Activated T-cell treated with anti-CD3 and anti-CD28 coated beads, Interleukin-2, amount 50 U/mL, for 1 hour (primary cell): ENCODE measurements at regions not wholly inside any gene's neighbourhood (a gene's known extent, or its start where the extent isn't known, plus 50 kb on each side); places are given as distances from the start of the nearest gene placed in this dataset.
"Not testable (repeated sequence)": the region's sequence is repeated elsewhere in the genome, so short reads cannot be mapped to it uniquely, and the experiment has no call there.

ENCODE experiments used
- DNase-seq: peaks from one replicate; pipeline ENCODE4 v3.0.0-alpha.2; 2020

DNA sequence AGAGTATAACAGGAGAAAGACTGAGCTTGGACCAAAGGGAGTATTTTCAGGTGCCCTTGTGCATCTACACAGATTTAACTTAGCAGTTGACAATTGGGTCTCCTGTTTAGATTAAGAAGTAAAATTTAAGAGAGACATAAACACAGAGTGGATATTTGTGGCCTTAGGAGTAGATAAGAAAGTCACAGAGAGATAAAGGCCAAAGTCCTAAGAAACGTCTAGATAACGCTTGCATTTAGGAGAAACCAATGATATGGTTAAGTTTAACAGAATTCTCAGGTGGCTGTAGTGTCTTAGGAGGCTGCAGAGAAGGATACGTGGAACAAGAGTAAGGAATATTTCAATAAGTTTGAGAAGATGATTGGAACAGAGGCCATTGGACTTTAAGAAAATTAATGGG is 155.0 kb upstream of the DAB2 start:
- no peak for DNase-seq

DNA sequence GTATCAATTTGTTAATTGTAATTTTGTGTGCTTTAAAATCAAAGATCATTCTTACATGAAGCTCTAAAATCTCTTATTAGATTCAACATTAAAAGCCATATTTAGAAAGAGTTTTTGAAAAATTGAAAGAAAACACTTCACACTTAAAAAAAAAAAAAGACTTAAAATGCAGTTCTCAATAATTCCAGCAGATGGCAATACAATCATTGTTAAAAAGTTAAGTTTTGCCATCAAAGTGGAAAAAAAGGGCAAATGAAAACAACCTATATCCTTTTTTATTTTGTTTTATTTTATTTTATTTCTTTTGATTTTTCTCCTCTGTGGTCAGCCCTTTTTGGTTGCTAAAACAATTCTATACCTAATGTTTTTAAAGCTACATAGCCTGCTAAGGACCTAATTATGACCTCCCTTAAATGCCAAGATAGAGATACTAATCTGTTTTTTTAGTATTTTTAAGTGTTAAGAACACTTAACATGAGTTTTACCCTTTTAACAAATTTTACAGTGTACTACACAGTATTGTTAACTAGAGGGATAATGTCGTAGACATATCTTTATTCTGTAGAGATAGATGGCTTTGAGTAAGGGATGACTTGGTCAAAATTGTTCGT is 154.2 kb upstream of the DAB2 start:
- DNase-seq: no peak

DNA sequence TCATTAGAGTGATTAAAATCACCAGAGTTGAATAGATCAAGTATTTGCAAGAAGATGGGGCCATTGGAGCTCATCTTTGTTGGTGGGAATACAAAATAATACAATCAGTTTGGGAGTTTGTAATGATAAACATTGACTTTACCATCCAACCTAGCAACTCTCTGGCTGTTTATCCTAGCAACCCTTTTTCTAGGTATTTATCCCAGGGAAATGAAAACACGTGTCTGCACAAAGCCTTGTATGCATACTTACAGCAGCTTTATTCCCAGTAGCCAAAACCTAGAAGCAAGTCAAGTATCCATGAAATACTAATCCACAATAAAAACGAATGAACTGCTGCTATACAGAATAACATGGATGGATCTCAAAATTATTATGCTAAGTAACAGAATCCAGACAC is 152.7 kb upstream of the DAB2 start:
- no peak for DNase-seq

DNA sequence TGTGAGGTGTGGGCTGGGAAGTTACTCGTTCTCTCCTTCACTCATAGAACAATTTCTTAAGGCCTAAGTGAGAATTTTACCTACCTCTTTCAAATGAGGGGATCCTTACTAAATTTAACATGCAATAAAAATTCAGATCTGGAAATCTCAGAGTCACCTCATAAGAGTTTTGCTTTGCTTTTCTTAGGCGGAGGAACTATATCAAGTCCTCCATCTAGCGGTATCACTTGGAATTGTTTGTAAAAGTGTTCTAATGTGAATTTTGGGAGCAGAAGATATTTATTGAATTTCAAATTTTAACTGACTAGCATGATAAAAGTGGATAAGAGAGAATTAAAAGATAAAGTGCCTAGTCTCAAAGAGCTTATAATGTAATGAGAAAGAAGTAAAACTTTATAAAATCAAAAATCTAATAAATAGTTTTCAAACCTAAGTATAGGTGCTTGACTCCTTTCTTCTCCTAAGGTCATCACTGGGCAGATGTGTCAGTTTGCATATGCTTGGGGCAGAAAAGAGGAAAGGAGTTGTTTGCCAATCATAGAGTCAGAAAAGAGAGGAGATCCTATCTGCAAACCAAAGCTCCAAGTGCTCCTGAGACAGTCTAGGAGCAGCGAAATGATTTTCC is 145.7 kb upstream of the DAB2 start:
- no peak for DNase-seq

DNA sequence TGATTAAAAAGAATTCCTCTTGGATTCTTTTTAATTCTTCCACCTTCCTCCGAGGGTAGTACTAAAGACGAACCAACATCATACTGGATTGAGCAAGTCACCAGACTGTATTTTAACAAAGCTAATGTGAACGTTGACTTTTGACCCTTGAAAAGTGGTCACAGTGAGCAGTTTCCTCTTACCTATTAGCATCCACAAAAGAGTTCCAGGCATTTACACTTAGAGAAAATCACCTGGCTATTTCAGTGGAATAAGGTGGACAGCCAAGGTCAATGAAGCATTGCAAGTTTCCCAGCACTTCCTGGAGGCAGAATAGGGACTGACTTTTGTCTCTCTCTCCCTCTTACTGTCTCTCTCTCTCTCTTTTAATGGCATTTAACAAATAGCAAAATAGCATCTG is 145.1 kb upstream of the DAB2 start:
- DNase-seq: no peak

DNA sequence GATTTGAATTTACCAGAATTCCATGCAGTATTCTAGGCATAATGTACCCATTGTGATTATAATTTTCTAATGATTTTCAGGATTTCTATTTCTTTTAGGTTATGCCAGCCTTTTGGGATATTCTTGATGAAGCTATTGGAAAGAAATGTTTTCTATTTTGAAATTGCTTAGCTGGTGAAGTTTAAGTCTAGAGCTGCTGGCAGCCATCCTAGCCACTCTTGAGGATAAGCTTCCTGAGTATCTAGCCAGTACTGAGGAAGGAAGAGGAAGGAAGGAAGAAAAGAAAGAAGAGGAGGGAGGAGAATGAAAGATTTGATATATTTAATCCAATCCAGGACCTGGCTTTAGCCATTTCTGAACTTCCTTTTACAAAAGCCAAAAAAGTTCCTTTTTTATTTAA is 142.1 kb upstream of the DAB2 start:
- DNase-seq: no peak

DNA sequence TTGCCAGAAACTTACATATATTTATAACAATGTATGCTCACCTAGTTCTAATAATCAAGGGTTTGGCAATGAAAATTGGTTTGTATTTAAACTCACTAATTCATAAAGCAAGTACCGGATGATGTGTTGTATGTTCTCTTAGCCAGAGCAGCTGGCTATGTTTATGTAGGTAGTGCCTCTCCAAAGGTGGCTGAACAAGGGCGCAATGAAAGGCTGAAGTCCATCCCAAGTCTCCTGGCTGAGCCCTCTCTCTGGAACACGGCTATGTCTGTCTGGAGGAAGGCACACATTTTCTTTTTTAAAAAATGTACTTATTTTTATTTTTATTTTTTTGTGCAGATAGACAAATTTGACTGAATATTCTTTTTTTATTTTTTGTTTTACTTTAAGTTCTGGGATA is 141.2 kb upstream of the DAB2 start:
- no peak for DNase-seq

DNA sequence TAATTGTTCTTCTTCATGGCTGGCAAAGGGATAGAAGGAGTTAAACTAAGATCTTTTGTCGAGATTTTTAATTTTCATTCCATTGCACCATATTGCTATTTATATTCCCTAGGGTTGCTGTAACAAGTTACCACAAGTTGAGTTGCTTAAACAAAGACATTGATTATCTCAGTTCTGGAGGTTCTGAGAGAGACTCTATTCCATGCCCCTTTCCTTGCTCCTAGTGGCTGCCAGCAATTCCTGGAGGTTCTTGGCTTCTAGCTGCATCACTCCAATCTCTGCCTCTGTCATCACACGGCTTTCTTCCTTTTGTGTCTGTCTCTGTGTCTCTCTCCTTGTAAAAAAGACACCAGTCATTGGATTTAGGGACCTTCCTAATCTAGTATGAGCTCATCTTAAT is 136.6 kb upstream of the DAB2 start:
- DNase-seq: no peak

DNA sequence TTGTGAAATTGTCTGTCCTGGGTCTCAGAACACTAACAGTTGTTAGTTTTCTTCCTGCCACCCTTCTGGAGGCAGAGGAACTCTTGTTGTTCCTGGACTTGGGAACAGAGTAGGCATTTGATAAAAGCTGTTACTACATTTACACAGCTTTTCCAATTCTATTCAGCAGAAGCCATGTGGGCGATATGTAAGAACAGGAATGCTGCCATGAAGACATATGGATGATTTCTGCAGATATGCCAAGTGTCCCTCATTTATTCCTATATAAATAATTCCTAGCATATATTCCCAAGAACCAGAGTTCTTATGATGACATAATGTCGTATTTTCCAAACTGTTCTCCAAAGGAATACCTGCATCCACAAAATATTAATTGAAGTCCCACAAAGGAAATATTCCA is 135.9 kb upstream of the DAB2 start:
- no peak for DNase-seq

DNA sequence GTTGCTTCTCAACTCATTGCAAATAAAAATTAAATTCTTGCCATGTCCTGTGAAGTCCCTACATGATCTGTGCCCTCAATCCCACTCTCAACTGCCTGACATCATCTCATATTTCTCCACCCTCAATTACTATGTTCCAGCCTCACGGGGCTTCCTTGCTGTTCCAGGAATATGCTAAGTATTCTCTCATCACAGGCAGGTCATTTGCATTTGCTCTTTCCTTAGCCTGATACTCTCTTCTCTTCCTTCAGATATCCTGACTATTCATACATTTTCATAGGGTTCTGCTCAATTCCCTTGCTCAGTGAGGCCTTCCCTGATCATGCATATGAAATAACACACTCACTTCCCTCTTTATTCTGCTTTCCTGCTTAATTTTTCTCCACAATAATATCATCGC is 135.1 kb upstream of the DAB2 start:
- DNase-seq: no peak

DNA sequence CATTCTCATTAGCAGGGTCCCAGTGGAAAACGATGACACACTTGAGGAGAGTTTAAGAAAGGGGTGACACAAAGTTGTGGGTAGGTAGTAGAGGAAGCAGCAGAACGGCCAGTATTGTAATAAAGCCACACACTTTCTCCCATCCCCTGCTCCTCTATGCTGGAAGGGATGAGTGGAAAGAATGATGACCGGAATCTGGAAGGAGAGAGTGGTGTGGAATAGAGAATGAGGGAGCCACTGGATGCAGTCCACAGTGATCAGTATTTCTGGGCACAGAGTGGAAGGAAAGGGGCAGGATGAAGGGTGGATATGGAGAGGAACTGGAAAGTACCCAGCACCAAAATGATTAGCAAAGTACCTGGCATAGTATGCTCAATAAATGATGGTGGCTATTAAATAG is 133.8 kb upstream of the DAB2 start:
- DNase-seq: no peak

DNA sequence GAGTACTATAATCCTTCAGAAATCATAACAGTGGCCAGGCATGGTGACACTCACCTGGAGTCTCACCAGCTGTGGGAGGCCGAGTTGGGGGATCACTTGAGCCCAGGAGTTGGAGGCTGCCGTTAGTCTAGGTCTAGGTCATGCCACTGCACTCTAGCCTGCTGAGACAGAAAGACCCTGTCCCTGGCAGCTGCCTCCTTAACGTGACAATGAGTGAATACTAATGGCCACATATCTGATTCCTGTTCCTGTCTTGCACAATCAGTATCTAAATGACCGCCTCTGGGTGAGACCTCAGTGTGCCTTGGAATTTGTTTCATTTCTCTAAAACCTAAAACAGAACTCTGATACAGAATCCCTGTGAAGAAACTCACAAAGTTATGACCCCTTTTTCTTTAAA is 131.0 kb upstream of the DAB2 start:
- DNase-seq: no peak

DNA sequence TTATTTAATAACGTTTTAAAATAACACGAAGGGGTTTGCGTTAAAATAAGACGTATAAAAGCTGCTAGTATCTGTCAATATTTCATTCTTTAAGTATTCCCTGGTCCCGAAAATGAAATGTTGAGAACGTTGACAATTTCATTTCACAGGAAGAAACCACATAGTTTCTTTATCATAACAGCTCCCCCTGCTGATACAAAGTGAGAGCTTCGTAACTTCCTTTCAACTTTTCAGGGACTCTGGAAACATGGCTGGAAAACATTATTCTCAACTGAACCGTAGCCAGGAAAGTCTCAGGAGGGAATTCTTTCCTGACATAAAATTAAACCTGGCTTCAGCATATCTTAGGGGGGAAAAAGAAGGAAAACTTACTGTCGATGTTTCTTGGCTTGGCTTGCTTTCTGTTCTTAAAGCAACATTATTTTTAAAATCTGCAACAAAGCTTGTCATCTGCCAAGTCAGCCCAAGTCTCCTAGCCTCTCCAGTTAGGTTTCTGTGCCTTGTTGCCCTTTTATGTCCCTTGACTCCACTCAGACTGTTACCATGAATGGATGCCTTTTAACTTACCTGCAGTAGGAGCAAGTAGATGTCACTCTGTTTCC is 122.9 kb upstream of the DAB2 start:
- DNase-seq: no peak

DNA sequence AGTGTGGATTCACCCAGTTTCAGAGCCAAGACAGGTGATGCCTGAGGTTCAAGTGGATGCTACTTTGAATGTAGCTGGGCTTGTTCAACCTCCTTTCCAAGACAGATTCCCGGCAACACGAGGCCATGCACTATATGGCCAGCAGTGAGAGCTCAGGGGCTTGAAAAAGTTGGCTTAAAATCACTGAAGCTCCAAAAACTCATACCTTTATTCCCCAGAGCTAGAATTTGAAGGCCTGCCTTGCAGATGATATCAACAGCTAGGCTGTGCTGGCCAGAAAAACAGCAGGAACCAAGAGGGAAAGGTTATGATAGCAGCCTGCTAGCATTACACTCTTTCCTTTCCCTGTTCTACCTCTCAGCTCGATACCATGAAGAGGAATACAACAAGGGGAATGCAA is 120.2 kb upstream of the DAB2 start:
- no peak for DNase-seq

DNA sequence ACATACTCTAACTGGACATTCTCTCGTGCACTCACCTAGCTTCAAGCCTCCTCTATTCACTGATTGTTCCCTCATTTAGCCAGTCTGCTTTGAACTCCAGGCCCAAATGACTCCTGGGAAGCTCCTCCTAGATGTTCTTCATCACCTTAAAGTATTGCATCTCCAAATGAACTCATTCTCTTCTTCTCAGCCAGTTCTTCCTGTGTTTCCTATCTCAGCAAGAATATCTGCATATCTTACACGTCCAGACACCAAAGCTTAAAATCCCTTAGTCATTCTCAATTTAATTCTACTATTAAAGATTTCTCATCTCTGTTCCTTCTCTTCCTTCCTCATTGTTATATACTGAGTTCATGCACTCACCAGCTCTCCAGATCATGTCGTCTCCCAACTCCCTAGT is 118.6 kb upstream of the DAB2 start:
- DNase-seq: no peak

DNA sequence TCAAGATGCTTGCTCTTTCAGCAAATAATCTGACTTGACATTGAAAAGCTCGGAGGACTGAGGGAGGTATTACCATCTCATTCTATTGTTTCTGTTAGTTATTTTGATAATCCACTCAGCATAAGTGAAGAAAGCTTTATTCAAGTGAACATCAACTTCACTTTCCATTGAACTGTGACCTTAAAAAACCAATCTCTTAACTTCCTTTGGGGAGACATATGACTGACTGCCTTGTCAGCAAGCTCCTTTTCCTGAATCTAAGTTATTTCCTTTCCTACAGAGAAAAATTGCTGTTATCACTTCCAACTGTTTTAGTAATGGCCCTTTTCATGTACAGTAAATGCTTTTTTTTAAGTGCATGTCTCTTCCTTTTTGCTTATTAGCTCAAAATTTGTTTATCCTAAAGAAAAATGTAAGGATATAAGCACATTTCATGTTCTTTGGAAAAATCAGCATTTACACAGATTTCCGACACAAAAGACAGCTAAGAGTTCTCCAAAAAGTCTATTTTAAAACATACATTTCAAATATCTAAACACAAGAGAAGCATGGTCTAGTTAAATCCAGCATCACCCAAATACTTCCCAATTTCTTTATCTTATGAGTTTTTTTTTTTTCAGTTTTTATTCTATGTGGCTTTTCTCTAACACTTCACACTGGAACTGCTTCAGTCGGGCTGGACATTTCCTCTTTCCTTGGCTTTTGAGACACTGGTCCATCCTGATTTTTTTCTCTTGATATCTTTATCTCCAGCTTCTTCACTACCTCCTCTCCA is 117.9 kb upstream of the DAB2 start:
- DNase-seq: no peak

DNA sequence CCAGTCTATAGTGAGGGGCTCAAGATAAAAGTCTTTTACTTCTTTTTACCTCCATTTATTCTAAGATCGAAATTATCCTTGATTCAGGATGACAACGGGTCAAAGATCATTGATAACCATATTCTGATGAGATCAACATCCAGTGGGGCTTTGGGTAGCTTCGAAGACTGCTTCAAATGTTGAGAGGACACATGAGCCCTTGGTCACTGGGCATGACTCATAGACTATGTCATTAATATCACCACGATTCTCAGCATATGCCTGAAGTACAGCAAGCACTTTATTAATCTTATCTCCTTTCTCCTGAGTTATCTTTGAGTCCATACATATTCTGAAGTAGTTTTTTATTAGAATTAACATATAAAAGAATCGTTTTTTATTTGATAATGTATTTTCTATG is 117.1 kb upstream of the DAB2 start:
- DNase-seq: no peak

DNA sequence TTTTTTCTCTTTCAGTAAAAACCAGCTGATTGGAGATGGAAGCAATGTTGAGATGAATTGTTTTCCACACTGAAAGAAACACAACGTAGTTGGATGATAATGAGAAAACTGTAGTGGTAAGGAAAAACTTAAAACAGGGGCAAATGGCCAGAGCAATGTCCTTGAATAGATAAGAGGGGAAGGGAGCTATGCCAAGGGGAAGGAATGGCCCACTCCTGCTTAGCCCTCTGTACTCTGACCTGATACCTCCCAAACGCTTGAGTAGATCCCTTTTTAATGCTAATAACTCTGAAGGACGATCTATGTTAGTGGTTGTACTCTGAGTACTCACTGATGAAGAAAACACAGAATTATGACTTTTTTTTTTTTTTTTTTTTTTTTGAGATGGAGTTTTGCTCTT is 114.7 kb upstream of the DAB2 start:
- no peak for DNase-seq

DNA sequence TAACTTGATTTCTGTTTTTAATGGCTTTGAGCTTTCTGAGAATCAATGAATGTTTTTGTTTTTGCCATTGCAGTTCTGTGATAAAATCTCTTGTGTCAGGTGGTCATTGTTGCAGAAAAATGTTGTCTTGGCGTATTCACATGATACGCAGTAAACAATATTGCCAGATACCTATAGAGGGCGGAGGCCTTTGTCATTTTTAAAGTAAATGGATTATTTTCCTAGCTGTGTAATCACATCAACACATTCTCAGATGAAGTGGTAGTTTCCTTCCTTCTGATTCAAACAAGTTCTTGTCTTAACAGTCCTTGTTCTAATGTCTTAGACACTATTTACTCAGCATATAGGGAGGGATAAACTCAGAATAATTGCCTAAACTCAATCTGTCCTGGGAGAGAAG is 109.9 kb upstream of the DAB2 start:
- no peak for DNase-seq

DNA sequence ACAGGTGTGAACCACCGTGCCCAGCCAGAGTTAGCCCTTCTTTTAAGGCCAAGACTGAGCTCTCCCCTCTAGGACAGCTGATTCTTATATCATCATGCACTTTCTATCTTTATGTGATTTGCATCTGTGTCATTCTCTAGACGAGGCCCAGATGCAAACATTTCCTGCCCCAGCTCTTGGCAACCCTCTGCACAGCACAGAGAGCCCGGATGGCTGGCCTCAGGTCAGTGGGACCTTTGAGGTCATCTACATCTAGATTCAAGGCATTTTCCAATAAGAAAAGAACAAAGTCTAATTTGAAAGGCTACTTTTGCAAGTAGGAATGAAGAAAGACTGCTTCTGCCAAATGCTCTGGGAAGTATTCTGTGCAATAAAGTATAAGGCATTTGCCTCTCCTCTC is 109.0 kb upstream of the DAB2 start:
- DNase-seq: no peak

DNA sequence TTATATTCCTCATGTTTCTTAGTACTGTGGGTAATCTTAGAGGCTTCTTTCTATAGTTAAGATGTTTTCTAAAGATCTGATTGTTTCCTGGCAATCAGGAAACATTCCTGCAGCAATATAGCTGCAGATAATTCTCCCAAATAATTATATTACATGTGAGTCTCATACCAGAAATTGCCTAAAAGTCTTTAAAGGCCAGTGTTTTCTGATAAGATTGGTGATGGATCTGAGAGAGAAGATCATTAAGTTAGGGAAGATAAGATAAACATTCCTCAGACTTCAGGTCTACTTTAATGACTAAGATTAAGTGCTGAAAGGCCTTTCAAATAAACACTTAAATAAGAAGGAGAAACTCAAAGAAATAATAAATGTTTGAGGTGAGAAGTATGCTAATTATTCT is 107.7 kb upstream of the DAB2 start:
- DNase-seq: no peak

DNA sequence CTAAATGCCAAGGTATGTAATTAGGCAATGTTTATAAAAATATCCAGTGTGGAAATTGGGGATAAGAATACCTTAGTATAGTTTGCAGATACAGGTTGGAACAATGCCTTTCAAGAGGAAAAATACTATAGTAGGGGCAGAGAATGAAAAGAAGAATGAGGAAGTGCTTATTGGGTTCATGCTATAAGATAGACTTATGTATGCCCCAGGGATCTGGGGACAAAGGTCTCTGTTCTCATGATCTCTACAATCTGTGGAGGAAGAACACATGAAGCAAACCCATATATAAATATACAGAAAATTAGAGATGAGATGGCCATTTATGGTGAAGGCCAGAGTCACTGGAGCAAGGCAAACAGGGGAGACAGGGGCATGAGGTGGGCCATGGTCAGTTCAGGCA is 106.5 kb upstream of the DAB2 start:
- DNase-seq: no peak

DNA sequence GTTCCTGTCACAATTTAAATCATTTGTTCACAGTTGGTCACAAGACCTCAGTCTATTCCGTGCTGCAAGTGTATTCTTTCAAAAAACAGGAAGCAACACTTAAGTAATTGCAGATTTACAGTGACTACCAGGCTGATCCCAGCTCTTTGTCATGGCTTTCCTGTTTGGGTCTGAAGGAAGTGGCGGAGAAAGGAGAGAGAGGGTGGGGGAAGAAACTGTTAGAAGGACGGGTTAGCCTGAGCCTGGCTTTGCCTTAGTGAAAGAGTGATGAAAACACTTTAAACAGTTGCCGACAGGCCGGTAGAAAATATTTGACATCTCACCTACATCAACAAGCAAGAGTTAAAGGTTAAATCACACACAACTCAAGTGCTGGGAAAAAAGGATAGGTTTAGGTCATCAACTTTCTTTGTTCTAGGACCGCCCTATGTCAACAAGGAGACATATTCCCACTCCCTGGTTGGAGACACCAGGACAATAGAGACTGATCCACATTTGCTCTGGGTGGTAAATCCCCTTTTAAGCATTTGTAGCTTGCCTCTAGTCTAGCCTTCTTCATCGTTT is 102.2 kb upstream of the DAB2 start:
- no peak for DNase-seq

DNA sequence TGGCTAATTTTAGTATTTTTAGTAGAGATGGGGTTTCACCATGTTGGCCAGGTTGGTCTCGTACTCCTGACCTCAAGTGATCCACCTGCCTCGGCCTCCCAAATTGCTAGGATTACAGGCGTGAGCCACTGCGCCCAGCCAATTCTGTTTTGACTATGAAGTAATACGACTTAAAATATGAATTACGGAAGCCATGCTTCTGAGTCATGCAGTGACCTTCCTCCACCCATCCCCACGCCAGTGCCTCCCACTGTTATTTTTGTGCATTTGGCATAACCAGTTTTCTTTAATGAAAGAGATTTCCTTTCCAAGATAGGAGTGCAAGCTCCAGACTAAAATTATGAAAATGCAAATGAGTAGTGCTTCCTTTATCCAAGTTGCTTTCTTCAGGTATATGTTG is 101.0 kb upstream of the DAB2 start:
- DNase-seq: not testable (repeated sequence)
